ENCODE measurements at regions not wholly inside any gene's neighbourhood (a gene's known extent, or its start where the extent isn't known, plus 50 kb on each side); places are given as distances from the start of the nearest gene placed in this dataset.

- DNase-seq (ENCODE audit: insufficient read length, low spot score) (no peak), FAIRE-seq (no peak)
- TF ChIP-seq CTCF (IDR thresholded peaks at IDR 0.05; ENCODE audit: insufficient read depth, missing control alignments) = no peak
Measured at GRCh38 chr13:76397413-76397812, 488.8 kb downstream of the KCTD12 start.

GRCh38 chr13:76389321-76389720 lies 496.9 kb downstream of the KCTD12 start:
- no peak for FAIRE-seq
- TF ChIP-seq CTCF (IDR thresholded peaks at IDR 0.05; ENCODE audit: insufficient read depth, missing control alignments) = no peak
- no peak for DNase-seq (ENCODE audit: insufficient read length, low spot score)

- FAIRE-seq (no peak), DNase-seq (ENCODE audit: insufficient read length, low spot score) (no peak)
- TF ChIP-seq CTCF (IDR thresholded peaks at IDR 0.05; ENCODE audit: insufficient read depth, missing control alignments) = no peak
Measured at GRCh38 chr13:76387566-76387965, 498.6 kb downstream of the KCTD12 start.

GRCh38 chr13:76386321-76386720 lies 499.9 kb downstream of the KCTD12 start:
- FAIRE-seq (no peak), DNase-seq (ENCODE audit: insufficient read length, low spot score) (no peak)
- TF ChIP-seq CTCF (IDR thresholded peaks at IDR 0.05; ENCODE audit: insufficient read depth, missing control alignments) = no peak

- no peak for DNase-seq (ENCODE audit: insufficient read length, low spot score)
- FAIRE-seq = no peak
- TF ChIP-seq CTCF (IDR thresholded peaks at IDR 0.05; ENCODE audit: insufficient read depth, missing control alignments) = no peak
Measured at GRCh38 chr13:76385586-76385985, 500.6 kb downstream of the KCTD12 start.

GRCh38 chr13:76383676-76384461 lies 502.3 kb downstream of the KCTD12 start:
- DNase-seq (ENCODE audit: insufficient read length, low spot score) = no peak
- no peak for TF ChIP-seq CTCF (IDR thresholded peaks at IDR 0.05; ENCODE audit: insufficient read depth, missing control alignments)
- no peak for FAIRE-seq

GRCh38 chr13:76380446-76381065 lies 505.6 kb downstream of the KCTD12 start:
- TF ChIP-seq CTCF (IDR thresholded peaks at IDR 0.05; ENCODE audit: insufficient read depth, missing control alignments) = no peak
- DNase-seq (ENCODE audit: insufficient read length, low spot score) (no peak), FAIRE-seq (no peak)
